A673 (cell line): ENCODE measurements at regions not wholly inside any gene's neighbourhood (a gene's known extent, or its start where the extent isn't known, plus 50 kb on each side); places are given as distances from the start of the nearest gene placed in this dataset.

Experiments
- BruUV-seq: library from RNA; stranded (reverse); fragments of 400-500 nt; replicated peaks from 2 replicates; lab custom pipeline; 2021; lab: Mats Ljungman, UMichigan
- CTCF ChIA-PET: fragments of 300-600 bp; sonication (Branson Sonifier 250); formaldehyde crosslinking; loops from one replicate; lab custom pipeline; 2022; ENCODE audit warnings: antibody characterized with exemption; lab: Charles Lee
- POLR2A ChIA-PET: fragments of 300-600 bp; sonication (Branson Sonifier 250); formaldehyde crosslinking; loops from one replicate; lab custom pipeline; 2022; ENCODE audit warnings: antibody characterized with exemption; ENCODE audit not compliant: low non-redundant PET; lab: Charles Lee
- DNase-seq: peaks from one replicate; pipeline ENCODE4 v3.0.0-alpha.2; 2015; ENCODE audit warnings: low spot score
- H3K27ac ChIP-seq: fragments of 200-600 bp; sonication (generic); 2 replicates; pipeline ENCODE4 v1.5.1; 2016; ENCODE audit warnings: mixed run types, low read depth, mild to moderate bottlenecking, mixed read lengths, antibody characterized with exemption, low read length; ENCODE audit not compliant: poor library complexity, severe bottlenecking
- H3K27me3 ChIP-seq: fragments of 200-600 bp; sonication (generic); replicated peaks from 2 replicates; pipeline ENCODE4 v1.6.1; 2017; ENCODE audit warnings: mixed run types, low read depth, mild to moderate bottlenecking, mixed read lengths, antibody characterized with exemption, low read length; ENCODE audit not compliant: insufficient read depth, poor library complexity
- H3K36me3 ChIP-seq: fragments of 200-600 bp; sonication (generic); 2 replicates; pipeline ENCODE4 v1.6.1; 2016; ENCODE audit warnings: mixed run types, mild to moderate bottlenecking, mixed read lengths, antibody characterized with exemption, low read length; ENCODE audit not compliant: insufficient read depth, poor library complexity, severe bottlenecking
- H3K4me1 ChIP-seq: fragments of 200-600 bp; sonication (generic); 2 replicates; pipeline ENCODE4 v1.6.1; 2017; ENCODE audit warnings: mixed run types, mild to moderate bottlenecking, mixed read lengths, antibody characterized with exemption, low read length; ENCODE audit not compliant: insufficient read depth, poor library complexity, severe bottlenecking
- H3K4me3 ChIP-seq: fragments of 200-600 bp; sonication (generic); 2 replicates; pipeline ENCODE4 v1.5.1; 2016; ENCODE audit warnings: low read depth, mixed run types, mild to moderate bottlenecking, mixed read lengths, low read length; ENCODE audit not compliant: poor library complexity, severe bottlenecking
- H3K9me3 ChIP-seq: fragments of 200-600 bp; sonication (generic); 2 replicates; pipeline ENCODE4 v1.6.1; 2016; ENCODE audit warnings: mixed run types, low read depth, mild to moderate bottlenecking, mixed read lengths, antibody characterized with exemption, low read length; ENCODE audit not compliant: poor library complexity, severe bottlenecking
- EZH2 ChIP-seq: fragments of 200-600 bp; sonication (generic); IDR thresholded peaks from 2 replicates; pipeline ENCODE4 v1.6.1; 2017; ENCODE audit warnings: borderline replicate concordance, low read depth, mild to moderate bottlenecking, mixed read lengths, antibody characterized with exemption, low read length; ENCODE audit not compliant: poor library complexity, severe bottlenecking
- intact Hi-C: fragments of 100-400 bp; cut with micrococcal nuclease; formaldehyde crosslinking; loops from one replicate; pipeline ENCODE4 v1.10.0; 2022; ENCODE audit not compliant: unreplicated experiment
- TF ChIP-seq, protein P1 (sequence below): fragments of 300-800, 200-600 bp; sonication (generic); conservative IDR thresholded peaks from 2 replicates; pipeline ENCODE4 v1.5.1; 2017; ENCODE audit warnings: low read depth, mild to moderate bottlenecking, antibody characterized with exemption, low read length, moderate library complexity, mixed read lengths

DNA sequence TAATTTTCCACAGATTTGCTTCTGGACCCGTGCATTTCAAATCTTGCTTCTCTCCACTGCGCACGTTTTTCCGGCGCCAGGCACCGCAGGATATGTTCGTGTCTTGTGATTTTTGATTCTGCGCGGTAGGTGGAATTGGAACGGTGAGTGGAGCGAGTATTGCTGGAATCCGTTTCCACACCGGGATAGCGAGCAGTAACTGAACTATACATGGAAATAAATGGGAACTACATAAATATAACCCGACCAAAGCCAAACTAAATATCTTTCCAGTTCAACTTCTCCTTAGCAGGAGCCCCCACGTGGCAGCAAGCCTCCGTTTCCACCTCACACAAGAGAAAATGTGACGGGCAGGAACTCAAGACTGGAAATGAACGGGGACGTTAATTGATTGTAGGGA, 154.0 kb downstream of the SEC14L1 start:
- intact Hi-C loops, result no loop called here
- H3K4me3 ChIP-seq, result no peak overlapping the region
- ChIA-PET POLR2A (no interaction called here), CTCF (no interaction called here)
- no peaks in the 10 kb centered on the region for H3K27me3 ChIP-seq
- H3K4me1 ChIP-seq, result no peaks in the 10 kb centered on the region
- BruUV-seq, result no TSS peak
- DNase-seq, result no peak
- no peaks in the 10 kb centered on the region for H3K36me3 ChIP-seq
- H3K9me3 ChIP-seq, result no peaks in the 10 kb centered on the region
- TF ChIP-seq, protein P1, sequence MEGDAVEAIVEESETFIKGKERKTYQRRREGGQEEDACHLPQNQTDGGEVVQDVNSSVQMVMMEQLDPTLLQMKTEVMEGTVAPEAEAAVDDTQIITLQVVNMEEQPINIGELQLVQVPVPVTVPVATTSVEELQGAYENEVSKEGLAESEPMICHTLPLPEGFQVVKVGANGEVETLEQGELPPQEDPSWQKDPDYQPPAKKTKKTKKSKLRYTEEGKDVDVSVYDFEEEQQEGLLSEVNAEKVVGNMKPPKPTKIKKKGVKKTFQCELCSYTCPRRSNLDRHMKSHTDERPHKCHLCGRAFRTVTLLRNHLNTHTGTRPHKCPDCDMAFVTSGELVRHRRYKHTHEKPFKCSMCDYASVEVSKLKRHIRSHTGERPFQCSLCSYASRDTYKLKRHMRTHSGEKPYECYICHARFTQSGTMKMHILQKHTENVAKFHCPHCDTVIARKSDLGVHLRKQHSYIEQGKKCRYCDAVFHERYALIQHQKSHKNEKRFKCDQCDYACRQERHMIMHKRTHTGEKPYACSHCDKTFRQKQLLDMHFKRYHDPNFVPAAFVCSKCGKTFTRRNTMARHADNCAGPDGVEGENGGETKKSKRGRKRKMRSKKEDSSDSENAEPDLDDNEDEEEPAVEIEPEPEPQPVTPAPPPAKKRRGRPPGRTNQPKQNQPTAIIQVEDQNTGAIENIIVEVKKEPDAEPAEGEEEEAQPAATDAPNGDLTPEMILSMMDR, result no peak
- no peak for TF ChIP-seq EZH2
- no peak overlapping the region for H3K27ac ChIP-seq

DNA sequence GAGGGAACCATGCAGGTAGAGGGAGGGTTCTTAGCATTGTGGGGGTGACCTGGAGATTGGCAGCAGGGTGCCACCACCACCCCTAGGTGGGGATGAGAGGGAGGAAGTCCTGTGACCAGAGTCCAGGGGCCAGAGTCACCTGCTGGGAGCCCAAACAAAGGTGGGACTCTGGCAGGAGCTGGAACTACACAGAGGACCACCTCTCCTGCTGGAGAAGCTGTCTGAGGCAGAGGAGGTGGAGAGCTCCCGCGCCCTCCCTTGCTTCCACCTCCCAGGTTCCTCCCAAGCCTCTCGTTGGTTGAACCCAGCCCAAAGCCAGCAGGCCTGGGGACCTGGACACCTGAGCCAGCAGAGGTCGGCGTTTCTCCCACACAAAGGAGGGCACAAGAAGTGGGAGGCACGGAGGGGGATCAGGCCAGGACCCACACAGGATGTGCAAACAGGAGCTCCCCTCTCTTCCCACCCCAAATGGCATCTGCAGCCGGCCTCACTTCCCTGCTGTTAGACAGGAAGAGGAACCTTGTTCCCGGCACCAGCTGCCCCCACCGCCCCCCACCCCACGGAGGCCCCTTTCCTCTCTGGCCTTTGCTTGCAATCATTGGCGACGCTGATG, 154.6 kb downstream of the SEC14L1 start:
- ChIA-PET POLR2A (no interaction called here), CTCF (no interaction called here)
- TF ChIP-seq EZH2, result no peak
- TF ChIP-seq, protein P1, result no peak
- no peak for DNase-seq
- H3K9me3 ChIP-seq, result no peaks in the 10 kb centered on the region
- H3K27ac ChIP-seq, result no peak overlapping the region
- no TSS peak for BruUV-seq
- H3K4me3 ChIP-seq, result no peak overlapping the region
- no peaks in the 10 kb centered on the region for H3K36me3 ChIP-seq
- H3K27me3 ChIP-seq, result no peaks in the 10 kb centered on the region
- no peaks in the 10 kb centered on the region for H3K4me1 ChIP-seq
- intact Hi-C loops, result no loop called here

DNA sequence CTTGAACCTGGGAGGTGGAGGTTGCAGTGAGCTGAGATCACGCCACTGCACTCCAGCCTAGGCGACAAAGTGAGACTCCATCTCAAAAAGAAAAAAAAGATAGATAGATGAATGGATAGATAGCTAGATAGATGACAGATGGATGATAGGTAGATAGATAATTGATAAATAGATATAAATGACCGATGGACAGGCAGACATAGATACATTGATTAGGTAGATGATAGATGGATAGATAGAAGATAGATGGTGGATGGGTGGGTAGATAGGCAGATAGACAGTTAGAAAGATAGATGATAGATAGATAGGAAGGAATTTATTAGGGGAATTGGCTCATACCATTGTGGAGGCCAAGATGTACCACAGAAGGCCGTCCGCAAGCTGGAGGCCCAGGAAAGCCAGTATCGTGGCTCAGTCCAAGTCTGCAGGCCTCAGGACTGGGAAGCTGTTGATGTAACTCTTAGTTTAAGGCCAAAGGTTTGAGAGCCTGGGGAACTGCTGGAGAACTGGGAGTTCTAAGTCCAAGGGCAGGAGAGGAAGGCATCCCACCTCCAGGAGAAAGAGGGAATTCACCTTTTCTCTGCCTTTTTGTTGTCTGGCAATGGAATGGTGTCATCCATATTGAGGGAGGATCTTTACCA, 156.1 kb downstream of the SEC14L1 start:
- no peaks in the 10 kb centered on the region for H3K36me3 ChIP-seq
- DNase-seq, result no peak
- H3K9me3 ChIP-seq, result no peaks in the 10 kb centered on the region
- no peaks in the 10 kb centered on the region for H3K27me3 ChIP-seq
- H3K4me1 ChIP-seq, result no peaks in the 10 kb centered on the region
- no TSS peak for BruUV-seq
- POLR2A ChIA-PET, result no interaction called here
- H3K27ac ChIP-seq, result no peak overlapping the region
- H3K4me3 ChIP-seq, result no peak overlapping the region
- CTCF ChIA-PET, result no interaction called here
- intact Hi-C loops, result no loop called here
- no peak for TF ChIP-seq EZH2
- TF ChIP-seq, protein P1, result no peak
